SK-N-SH (cell line): ENCODE measurements at regions not wholly inside any gene's neighbourhood (a gene's known extent, or its start where the extent isn't known, plus 50 kb on each side); places are given as distances from the start of the nearest gene placed in this dataset.

Source experiments
- CTCF ChIA-PET: fragments of 300-600, 350-600 bp; formaldehyde crosslinking; extraction: SDS; loops from one replicate; lab custom pipeline; 2021; lab: Yijun Ruan, JAX
- POLR2A ChIA-PET: fragments of 350-600 bp; sonication (Branson Sonifier 250); formaldehyde crosslinking; extraction: SDS; loops from one replicate; lab custom pipeline; 2020; ENCODE audit warnings: antibody characterized with exemption, inconsistent platforms; lab: Yijun Ruan, JAX
- DNase-seq: peaks from one replicate; pipeline ENCODE4 v3.0.0; 2012
- H2AFZ ChIP-seq: fragments of 200-600 bp; sonication (generic); 2 replicates; pipeline ENCODE4 v1.8.1; 2016; ENCODE audit warnings: antibody characterized with exemption, mild to moderate bottlenecking, low read depth
- H3F3A ChIP-seq: fragments of 200-600 bp; sonication (generic); replicated peaks from 2 replicates; pipeline ENCODE3; 2016; ENCODE audit warnings: antibody characterized with exemption, mild to moderate bottlenecking; ENCODE audit not compliant: insufficient read depth
- H3K27ac ChIP-seq, 2 experiments: fragments of 200-500 bp in 1 of 2; fragments of 200-600 bp in 1 of 2; sonication (Bioruptor generic) in 1 of 2; sonication (generic), shearing (Covaris generic) in 1 of 2; 2 replicates each; pipeline versions ENCODE4 v1.5.1 to v1.6.1; 2014 to 2016; ENCODE audit warnings: low read depth in 2 of 2, inconsistent platforms in 1 of 2, low read length in 1 of 2, mild to moderate bottlenecking in 1 of 2, mixed read lengths in 1 of 2
- H3K27me3 ChIP-seq: fragments of 200-600 bp; sonication (generic), shearing (Covaris generic); 2 replicates; pipeline ENCODE4 v1.6.1; 2016; ENCODE audit warnings: mixed run types; ENCODE audit not compliant: insufficient read depth
- H3K36me3 ChIP-seq, 2 experiments: fragments of 200-500 bp in 1 of 2; fragments of 200-600 bp in 1 of 2; sonication (Bioruptor generic) in 1 of 2; sonication (generic) in 1 of 2; replicated peaks in 1 of 2; 2 replicates each; pipeline versions ENCODE3 to v1.5.1; 2014 to 2016; ENCODE audit warnings: low read length in 1 of 2, mild to moderate bottlenecking in 1 of 2; ENCODE audit not compliant: insufficient read depth in 2 of 2, control insufficient read depth in 1 of 2
- H3K4me1 ChIP-seq, 2 experiments: fragments of 200-500 bp in 1 of 2; fragments of 200-600 bp in 1 of 2; sonication (Bioruptor generic) in 1 of 2; sonication (generic), shearing (Covaris generic) in 1 of 2; 2 replicates each; pipeline versions ENCODE4 v1.5.1 to v1.6.1; 2014 to 2016; ENCODE audit warnings: low read depth in 1 of 2, low read length in 1 of 2, mixed run types in 1 of 2; ENCODE audit not compliant: insufficient read depth in 2 of 2, control insufficient read depth in 1 of 2
- H3K4me2 ChIP-seq: fragments of 200-600 bp; sonication (generic), shearing (Covaris generic); 2 replicates; pipeline ENCODE4 v1.6.1; 2017; ENCODE audit warnings: mixed run types
- H3K4me3 ChIP-seq, 2 experiments: fragments of 200-500 bp in 1 of 2; fragments of 200-600 bp in 1 of 2; sonication (Bioruptor generic) in 1 of 2; sonication (generic), shearing (Covaris generic) in 1 of 2; 2 replicates each; pipeline versions ENCODE4 v1.5.1 to v1.8.1; 2014 to 2016; ENCODE audit warnings: low read depth in 2 of 2, inconsistent platforms in 1 of 2, low read length in 1 of 2, mild to moderate bottlenecking in 1 of 2, mixed read lengths in 1 of 2, moderate library complexity in 1 of 2
- H3K79me2 ChIP-seq: fragments of 200-600 bp; sonication (generic); 2 replicates; pipeline ENCODE4 v1.8.1; 2017; ENCODE audit warnings: mild to moderate bottlenecking; ENCODE audit not compliant: insufficient read depth
- H3K9ac ChIP-seq: fragments of 200-600 bp; sonication (generic); 2 replicates; pipeline ENCODE4 v1.6.1; 2017; ENCODE audit warnings: mixed run types
- H3K9me2 ChIP-seq: fragments of 200-600 bp; sonication (generic); 2 replicates; pipeline ENCODE4 v1.6.1; 2017; ENCODE audit warnings: mixed run types
- H3K9me3 ChIP-seq: fragments of 200-600 bp; sonication (generic); 2 replicates; pipeline ENCODE4 v1.6.1; 2017; ENCODE audit warnings: mixed run types, mild to moderate bottlenecking, moderate library complexity
- H4K20me1 ChIP-seq: fragments of 200-600 bp; sonication (generic); 2 replicates; pipeline ENCODE4 v1.6.1; 2017; ENCODE audit warnings: mild to moderate bottlenecking, mixed run types; ENCODE audit not compliant: insufficient read depth
- CHD2 ChIP-seq: fragments of 150-350 bp; IDR thresholded peaks from 2 replicates; pipeline ENCODE4 v1.6.1; 2018; ENCODE audit warnings: low read length; ENCODE audit not compliant: partially characterized antibody
- EP300 ChIP-seq, 2 experiments: IDR thresholded peaks; 2 replicates each; pipeline versions ENCODE4 v1.4.0 to v1.6.1; 2012; ENCODE audit warnings: borderline replicate concordance in 1 of 2, low read depth in 1 of 2, low read length in 1 of 2
- MXI1 ChIP-seq: IDR thresholded peaks from 2 replicates; pipeline ENCODE4 v1.6.1; 2012; ENCODE audit warnings: mild to moderate bottlenecking, low read depth, low read length, improper control_type of control experiment
- NRF1 ChIP-seq: IDR thresholded peaks from 2 replicates; pipeline ENCODE4 v1.6.1; 2012; ENCODE audit warnings: low read depth, mild to moderate bottlenecking, low read length
- RAD21 ChIP-seq: IDR thresholded peaks from 2 replicates; pipeline ENCODE4 v1.6.1; 2012; ENCODE audit warnings: mild to moderate bottlenecking, low read length
- RCOR1 ChIP-seq: fragments of 150-350 bp; IDR thresholded peaks from 2 replicates; pipeline ENCODE4 v1.6.1; 2017; ENCODE audit warnings: antibody characterized with exemption, low read length
- SMC3 ChIP-seq: IDR thresholded peaks from 2 replicates; pipeline ENCODE4 v1.6.1; 2012; ENCODE audit warnings: low read depth, low read length, improper control_type of control experiment
- TEAD4 ChIP-seq: IDR thresholded peaks from 2 replicates; pipeline ENCODE4 v1.4.0; 2012; ENCODE audit warnings: mild to moderate bottlenecking, borderline replicate concordance; ENCODE audit not compliant: insufficient read depth
- WGBS: methylation state at CpG from one replicate; pipeline ENCODE4 v1.1.6; 2017; ENCODE audit warnings: low lambda C conversion rate; 5-methylcytosine and 5-hydroxymethylcytosine counted together
- TF ChIP-seq, protein P1 (sequence below): fragments of 200-600 bp; sonication (generic); IDR thresholded peaks from 2 replicates; pipeline ENCODE4 v1.6.1; 2017; ENCODE audit warnings: antibody characterized with exemption, mild to moderate bottlenecking, moderate library complexity
- TF ChIP-seq, protein P2 (sequence below): IDR thresholded peaks from 2 replicates; pipeline ENCODE4 v1.4.0; 2012; ENCODE audit warnings: low read depth, borderline replicate concordance
- TF ChIP-seq, protein P3 (sequence below): IDR thresholded peaks from 2 replicates; pipeline ENCODE4 v1.4.0; 2012; ENCODE audit warnings: low read depth, borderline replicate concordance
- TF ChIP-seq, protein P4 (sequence below): fragments of 150-350 bp; IDR thresholded peaks from 2 replicates; pipeline ENCODE4 v1.6.1; 2016; ENCODE audit warnings: mild to moderate bottlenecking, low read depth, low read length
- TF ChIP-seq, protein P5 (sequence below): fragments of 150-350 bp; IDR thresholded peaks from 2 replicates; pipeline ENCODE4 v1.6.1; 2017; ENCODE audit warnings: antibody characterized with exemption, low read length, low read depth, borderline replicate concordance
- TF ChIP-seq, protein P6 (sequence below): IDR thresholded peaks from 2 replicates; pipeline ENCODE4 v1.6.1; 2012; ENCODE audit warnings: mild to moderate bottlenecking, low read depth, low read length, moderate library complexity

DNA sequence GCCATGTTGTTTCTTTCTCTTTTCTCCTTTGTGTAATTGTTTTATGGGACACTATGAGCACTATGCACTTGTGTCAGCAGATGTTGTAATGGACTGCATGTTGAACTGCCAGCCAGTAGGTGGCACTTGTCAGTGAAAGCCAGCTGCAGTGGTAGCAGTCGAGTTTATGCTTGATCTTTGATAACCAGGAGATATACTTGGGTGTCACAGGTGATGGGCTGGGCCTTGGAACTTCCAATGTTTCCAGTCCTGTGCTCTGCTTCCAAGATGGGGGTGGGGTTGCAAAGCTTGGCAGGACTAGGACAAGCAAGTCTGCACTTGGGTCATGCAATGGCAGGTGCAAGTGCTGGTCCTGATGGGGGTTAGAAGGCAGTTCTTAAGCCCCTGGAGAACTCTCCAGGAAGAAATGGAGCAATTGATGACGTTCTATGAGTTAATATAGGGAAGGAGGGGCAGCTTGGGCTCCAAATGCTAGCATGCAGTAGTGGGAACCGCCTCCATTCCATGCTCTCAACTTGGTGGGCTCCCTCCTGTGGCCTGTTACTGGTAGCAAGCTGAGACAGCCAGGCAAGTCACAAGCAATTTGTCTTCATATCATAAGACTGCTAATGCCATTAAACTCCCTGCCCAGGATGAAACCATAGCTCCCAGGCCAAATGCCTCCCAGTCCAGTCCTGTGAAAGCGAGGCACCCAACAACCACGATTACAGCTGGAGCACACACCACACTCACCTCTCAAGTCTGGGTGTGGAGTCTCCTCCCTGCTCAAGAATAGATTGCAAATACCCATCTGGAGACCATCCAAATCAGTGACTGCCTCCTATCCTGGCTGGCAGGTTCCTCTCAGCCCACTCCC lies 287.2 kb downstream of the CGGBP1 start:
- TF ChIP-seq RCOR1, result no peak
- peak; percentile 69 for TF ChIP-seq SMC3
- no peak for TF ChIP-seq TEAD4
- no peak for TF ChIP-seq MXI1
- TF ChIP-seq, protein P1, sequence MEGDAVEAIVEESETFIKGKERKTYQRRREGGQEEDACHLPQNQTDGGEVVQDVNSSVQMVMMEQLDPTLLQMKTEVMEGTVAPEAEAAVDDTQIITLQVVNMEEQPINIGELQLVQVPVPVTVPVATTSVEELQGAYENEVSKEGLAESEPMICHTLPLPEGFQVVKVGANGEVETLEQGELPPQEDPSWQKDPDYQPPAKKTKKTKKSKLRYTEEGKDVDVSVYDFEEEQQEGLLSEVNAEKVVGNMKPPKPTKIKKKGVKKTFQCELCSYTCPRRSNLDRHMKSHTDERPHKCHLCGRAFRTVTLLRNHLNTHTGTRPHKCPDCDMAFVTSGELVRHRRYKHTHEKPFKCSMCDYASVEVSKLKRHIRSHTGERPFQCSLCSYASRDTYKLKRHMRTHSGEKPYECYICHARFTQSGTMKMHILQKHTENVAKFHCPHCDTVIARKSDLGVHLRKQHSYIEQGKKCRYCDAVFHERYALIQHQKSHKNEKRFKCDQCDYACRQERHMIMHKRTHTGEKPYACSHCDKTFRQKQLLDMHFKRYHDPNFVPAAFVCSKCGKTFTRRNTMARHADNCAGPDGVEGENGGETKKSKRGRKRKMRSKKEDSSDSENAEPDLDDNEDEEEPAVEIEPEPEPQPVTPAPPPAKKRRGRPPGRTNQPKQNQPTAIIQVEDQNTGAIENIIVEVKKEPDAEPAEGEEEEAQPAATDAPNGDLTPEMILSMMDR, result peak; percentile 77
- TF ChIP-seq, protein P2, sequence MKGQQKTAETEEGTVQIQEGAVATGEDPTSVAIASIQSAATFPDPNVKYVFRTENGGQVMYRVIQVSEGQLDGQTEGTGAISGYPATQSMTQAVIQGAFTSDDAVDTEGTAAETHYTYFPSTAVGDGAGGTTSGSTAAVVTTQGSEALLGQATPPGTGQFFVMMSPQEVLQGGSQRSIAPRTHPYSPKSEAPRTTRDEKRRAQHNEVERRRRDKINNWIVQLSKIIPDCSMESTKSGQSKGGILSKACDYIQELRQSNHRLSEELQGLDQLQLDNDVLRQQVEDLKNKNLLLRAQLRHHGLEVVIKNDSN, result no peak
- no peak for TF ChIP-seq NRF1
- TF ChIP-seq, protein P3, sequence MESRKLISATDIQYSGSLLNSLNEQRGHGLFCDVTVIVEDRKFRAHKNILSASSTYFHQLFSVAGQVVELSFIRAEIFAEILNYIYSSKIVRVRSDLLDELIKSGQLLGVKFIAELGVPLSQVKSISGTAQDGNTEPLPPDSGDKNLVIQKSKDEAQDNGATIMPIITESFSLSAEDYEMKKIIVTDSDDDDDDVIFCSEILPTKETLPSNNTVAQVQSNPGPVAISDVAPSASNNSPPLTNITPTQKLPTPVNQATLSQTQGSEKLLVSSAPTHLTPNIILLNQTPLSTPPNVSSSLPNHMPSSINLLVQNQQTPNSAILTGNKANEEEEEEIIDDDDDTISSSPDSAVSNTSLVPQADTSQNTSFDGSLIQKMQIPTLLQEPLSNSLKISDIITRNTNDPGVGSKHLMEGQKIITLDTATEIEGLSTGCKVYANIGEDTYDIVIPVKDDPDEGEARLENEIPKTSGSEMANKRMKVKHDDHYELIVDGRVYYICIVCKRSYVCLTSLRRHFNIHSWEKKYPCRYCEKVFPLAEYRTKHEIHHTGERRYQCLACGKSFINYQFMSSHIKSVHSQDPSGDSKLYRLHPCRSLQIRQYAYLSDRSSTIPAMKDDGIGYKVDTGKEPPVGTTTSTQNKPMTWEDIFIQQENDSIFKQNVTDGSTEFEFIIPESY, result no peak
- no peak for TF ChIP-seq CHD2
- peak; percentile 54 for TF ChIP-seq RAD21
- DNase-seq, result peak; percentile 9
- no peak overlapping the region for H3K27ac ChIP-seq
- no peaks in the 10 kb centered on the region for H3K79me2 ChIP-seq
- no peak overlapping the region for H3K4me2 ChIP-seq
- H3K9me2 ChIP-seq, result no peaks in the 10 kb centered on the region
- H3K36me3 ChIP-seq, result no peaks in the 10 kb centered on the region
- no peaks in the 10 kb centered on the region; the same call in 1 of the 2 replicates for H3K27me3 ChIP-seq
- H3F3A ChIP-seq, result no peaks in the 10 kb centered on the region
- ChIA-PET POLR2A (no interaction called here), CTCF (interaction anchor here (0.8 to 1.8 kb wide), 12 partner anchors 10 to 409 kb away, joined by 3 to 9 read pairs (median 4); no protein-coding TSS in a partner anchor)
- no peak overlapping the region for H2AFZ ChIP-seq
- no peaks in the 10 kb centered on the region for H4K20me1 ChIP-seq
- H3K9me3 ChIP-seq, result no peaks in the 10 kb centered on the region
- H3K4me1 ChIP-seq, result no peaks in the 10 kb centered on the region
- no peak overlapping the region for H3K9ac ChIP-seq
- peak overlapping the region in 1 of 2 experiments; percentile 14; a peak in 1 of 4 replicates for H3K4me3 ChIP-seq
- 15% methylated on average over 5 of the region's 5 CpGs for whole genome bisulfite sequencing

DNA sequence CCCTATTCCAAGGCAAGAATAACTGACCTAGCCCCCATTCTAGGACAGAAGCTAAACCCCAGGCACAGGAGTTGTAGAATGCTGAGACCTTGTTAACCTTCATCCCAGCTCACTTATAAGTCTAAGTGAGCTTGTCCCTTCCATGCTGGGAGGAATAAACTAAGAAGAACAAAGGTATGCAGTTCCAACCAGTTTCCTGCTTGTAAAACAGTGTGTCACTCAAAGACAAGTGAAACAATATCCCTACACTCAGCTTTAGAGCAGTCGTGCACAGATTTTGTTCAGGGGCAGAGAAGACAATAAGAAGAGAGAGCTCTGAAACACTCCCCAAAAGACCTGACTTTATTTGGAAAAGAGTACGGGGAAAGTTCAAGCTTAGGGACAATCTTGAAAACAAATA lies 292.1 kb downstream of the CGGBP1 start:
- 12% methylated on average over 2 of the region's 2 CpGs for WGBS
- no peak for DNase-seq
- Histone ChIP-seq H3K9me2 (no peaks in the 10 kb centered on the region), H3K9me3 (no peaks in the 10 kb centered on the region), H4K20me1 (no peaks in the 10 kb centered on the region), H3K9ac (no peak overlapping the region), H3K4me1 (no peaks in the 10 kb centered on the region), H2AFZ (no peak overlapping the region), H3F3A (no peaks in the 10 kb centered on the region), H3K4me3 (no peak overlapping the region), H3K79me2 (no peaks in the 10 kb centered on the region), H3K4me2 (no peak overlapping the region), H3K27ac (no peak overlapping the region), H3K27me3 (no peaks in the 10 kb centered on the region; the same call in 1 of the 2 replicates), H3K36me3 (no peaks in the 10 kb centered on the region)
- CTCF ChIA-PET, result interaction anchor here (0.6 kb wide), 1 partner anchor 252 kb away, joined by 3 read pairs; no protein-coding TSS in a partner anchor
- POLR2A ChIA-PET, result no interaction called here
- TF ChIP-seq EP300 (IDR thresholded peaks at IDR 0.05; ENCODE audit: borderline replicate concordance in 1 of 2, low read depth in 1 of 2, low read length in 1 of 2) (no peak), RAD21 (no peak), CHD2 (no peak)
- TF ChIP-seq, protein P4, sequence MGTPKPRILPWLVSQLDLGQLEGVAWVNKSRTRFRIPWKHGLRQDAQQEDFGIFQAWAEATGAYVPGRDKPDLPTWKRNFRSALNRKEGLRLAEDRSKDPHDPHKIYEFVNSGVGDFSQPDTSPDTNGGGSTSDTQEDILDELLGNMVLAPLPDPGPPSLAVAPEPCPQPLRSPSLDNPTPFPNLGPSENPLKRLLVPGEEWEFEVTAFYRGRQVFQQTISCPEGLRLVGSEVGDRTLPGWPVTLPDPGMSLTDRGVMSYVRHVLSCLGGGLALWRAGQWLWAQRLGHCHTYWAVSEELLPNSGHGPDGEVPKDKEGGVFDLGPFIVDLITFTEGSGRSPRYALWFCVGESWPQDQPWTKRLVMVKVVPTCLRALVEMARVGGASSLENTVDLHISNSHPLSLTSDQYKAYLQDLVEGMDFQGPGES, result no peak
- TF ChIP-seq, protein P5, sequence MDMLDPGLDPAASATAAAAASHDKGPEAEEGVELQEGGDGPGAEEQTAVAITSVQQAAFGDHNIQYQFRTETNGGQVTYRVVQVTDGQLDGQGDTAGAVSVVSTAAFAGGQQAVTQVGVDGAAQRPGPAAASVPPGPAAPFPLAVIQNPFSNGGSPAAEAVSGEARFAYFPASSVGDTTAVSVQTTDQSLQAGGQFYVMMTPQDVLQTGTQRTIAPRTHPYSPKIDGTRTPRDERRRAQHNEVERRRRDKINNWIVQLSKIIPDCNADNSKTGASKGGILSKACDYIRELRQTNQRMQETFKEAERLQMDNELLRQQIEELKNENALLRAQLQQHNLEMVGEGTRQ, result no peak
- TF ChIP-seq, protein P6, sequence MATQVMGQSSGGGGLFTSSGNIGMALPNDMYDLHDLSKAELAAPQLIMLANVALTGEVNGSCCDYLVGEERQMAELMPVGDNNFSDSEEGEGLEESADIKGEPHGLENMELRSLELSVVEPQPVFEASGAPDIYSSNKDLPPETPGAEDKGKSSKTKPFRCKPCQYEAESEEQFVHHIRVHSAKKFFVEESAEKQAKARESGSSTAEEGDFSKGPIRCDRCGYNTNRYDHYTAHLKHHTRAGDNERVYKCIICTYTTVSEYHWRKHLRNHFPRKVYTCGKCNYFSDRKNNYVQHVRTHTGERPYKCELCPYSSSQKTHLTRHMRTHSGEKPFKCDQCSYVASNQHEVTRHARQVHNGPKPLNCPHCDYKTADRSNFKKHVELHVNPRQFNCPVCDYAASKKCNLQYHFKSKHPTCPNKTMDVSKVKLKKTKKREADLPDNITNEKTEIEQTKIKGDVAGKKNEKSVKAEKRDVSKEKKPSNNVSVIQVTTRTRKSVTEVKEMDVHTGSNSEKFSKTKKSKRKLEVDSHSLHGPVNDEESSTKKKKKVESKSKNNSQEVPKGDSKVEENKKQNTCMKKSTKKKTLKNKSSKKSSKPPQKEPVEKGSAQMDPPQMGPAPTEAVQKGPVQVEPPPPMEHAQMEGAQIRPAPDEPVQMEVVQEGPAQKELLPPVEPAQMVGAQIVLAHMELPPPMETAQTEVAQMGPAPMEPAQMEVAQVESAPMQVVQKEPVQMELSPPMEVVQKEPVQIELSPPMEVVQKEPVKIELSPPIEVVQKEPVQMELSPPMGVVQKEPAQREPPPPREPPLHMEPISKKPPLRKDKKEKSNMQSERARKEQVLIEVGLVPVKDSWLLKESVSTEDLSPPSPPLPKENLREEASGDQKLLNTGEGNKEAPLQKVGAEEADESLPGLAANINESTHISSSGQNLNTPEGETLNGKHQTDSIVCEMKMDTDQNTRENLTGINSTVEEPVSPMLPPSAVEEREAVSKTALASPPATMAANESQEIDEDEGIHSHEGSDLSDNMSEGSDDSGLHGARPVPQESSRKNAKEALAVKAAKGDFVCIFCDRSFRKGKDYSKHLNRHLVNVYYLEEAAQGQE, result no peak
